Chondrocyte (in vitro differentiated cells): ENCODE measurements at regions not wholly inside any gene's neighbourhood (a gene's known extent, or its start where the extent isn't known, plus 50 kb on each side); places are given as distances from the start of the nearest gene placed in this dataset.
A peak's percentile ranks its signal among the peaks of the same experiment; 100 is the strongest.
"Not testable (repeated sequence)": the region's sequence is repeated elsewhere in the genome, so short reads cannot be mapped to it uniquely, and the experiment has no call there.

Source experiments
- DNase-seq: peaks from one replicate; pipeline ENCODE4 v3.0.0; 2021; ENCODE audit warnings: mixed read lengths, low spot score
- H3K27ac Mint-ChIP-seq: one replicate; pipeline ENCODE4 v1.8.0; 2021; ENCODE audit warnings: mild to moderate bottlenecking, moderate library complexity, mixed read lengths; ENCODE audit not compliant: unreplicated experiment
- H3K27me3 Mint-ChIP-seq: 2 replicates; pipeline ENCODE4 v1.8.0; 2021; ENCODE audit warnings: low read depth, mixed read lengths
- H3K36me3 Mint-ChIP-seq: 2 replicates; pipeline ENCODE4 v1.8.0; 2021; ENCODE audit warnings: low read depth, mixed read lengths
- H3K4me1 Mint-ChIP-seq: 2 replicates; pipeline ENCODE4 v1.8.0; 2021; ENCODE audit warnings: low read depth, mild to moderate bottlenecking, mixed read lengths
- H3K4me3 Mint-ChIP-seq: one replicate; pipeline ENCODE4 v1.8.0; 2021; ENCODE audit warnings: mild to moderate bottlenecking, moderate library complexity, mixed read lengths; ENCODE audit not compliant: unreplicated experiment
- H3K9me3 Mint-ChIP-seq: 2 replicates; pipeline ENCODE4 v1.8.0; 2021; ENCODE audit warnings: low read depth, mixed read lengths
- TF ChIP-seq, protein P1 (sequence below): fragments of 200-600 bp; sonication (generic); IDR thresholded peaks from 2 replicates; pipeline ENCODE4 v1.5.0; 2021; ENCODE audit warnings: antibody characterized with exemption, mild to moderate bottlenecking, moderate library complexity

- Mint-ChIP-seq H3K27me3 (no peaks in the 10 kb centered on the region), H3K27ac (no peak overlapping the region), H3K4me3 (no peak overlapping the region), H3K36me3 (no peaks in the 10 kb centered on the region), H3K9me3 (no peaks in the 10 kb centered on the region), H3K4me1 (peaks cover 42% of the 10 kb centered on the region)
- no peak for DNase-seq
- TF ChIP-seq, protein P1, sequence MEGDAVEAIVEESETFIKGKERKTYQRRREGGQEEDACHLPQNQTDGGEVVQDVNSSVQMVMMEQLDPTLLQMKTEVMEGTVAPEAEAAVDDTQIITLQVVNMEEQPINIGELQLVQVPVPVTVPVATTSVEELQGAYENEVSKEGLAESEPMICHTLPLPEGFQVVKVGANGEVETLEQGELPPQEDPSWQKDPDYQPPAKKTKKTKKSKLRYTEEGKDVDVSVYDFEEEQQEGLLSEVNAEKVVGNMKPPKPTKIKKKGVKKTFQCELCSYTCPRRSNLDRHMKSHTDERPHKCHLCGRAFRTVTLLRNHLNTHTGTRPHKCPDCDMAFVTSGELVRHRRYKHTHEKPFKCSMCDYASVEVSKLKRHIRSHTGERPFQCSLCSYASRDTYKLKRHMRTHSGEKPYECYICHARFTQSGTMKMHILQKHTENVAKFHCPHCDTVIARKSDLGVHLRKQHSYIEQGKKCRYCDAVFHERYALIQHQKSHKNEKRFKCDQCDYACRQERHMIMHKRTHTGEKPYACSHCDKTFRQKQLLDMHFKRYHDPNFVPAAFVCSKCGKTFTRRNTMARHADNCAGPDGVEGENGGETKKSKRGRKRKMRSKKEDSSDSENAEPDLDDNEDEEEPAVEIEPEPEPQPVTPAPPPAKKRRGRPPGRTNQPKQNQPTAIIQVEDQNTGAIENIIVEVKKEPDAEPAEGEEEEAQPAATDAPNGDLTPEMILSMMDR = no peak
Measured at GRCh38 chr2:150122156-150122555, 365.3 kb downstream of the RND3 start.

DNA sequence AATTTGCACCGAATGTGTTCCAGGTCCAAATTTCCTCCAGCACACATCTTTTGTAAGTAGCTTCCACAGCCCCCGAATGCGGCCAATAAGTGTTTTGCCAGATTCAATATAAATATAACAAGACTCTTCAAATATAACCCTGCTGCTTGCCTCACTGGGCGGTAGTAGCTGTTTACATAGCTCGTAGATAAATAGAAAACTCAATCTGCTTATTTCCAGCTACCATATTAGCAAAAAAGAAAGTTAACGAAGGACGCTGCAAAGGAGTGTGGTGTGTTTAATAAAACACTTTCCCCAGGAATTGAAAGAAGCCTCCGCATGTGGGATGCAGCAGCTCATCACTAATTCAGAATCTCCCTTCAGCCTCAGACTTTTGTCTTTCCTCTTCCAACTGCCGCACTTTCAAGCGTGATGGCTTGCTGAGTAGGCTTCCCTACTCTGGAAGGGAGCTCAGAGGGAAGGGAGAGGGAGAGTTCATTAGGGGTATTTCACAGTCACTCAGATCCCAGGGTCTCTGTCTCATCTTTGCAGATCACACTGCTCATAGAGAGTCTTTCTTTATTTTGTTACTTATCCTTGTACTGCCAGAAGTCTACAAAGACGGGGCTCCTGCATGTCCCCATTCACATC lies 367.0 kb downstream of the RND3 start:
- Mint-ChIP-seq H3K27ac (no peak overlapping the region), H3K4me1 (peaks cover 29% of the 10 kb centered on the region), H3K27me3 (no peaks in the 10 kb centered on the region), H3K4me3 (no peak overlapping the region), H3K9me3 (no peaks in the 10 kb centered on the region), H3K36me3 (no peaks in the 10 kb centered on the region)
- TF ChIP-seq, protein P1 = no peak
- no peak for DNase-seq

- H3K4me3 Mint-ChIP-seq = no peak overlapping the region
- no peaks in the 10 kb centered on the region for H3K27me3 Mint-ChIP-seq
- peaks cover 22% of the 10 kb centered on the region for H3K4me1 Mint-ChIP-seq
- DNase-seq = no peak
- H3K36me3 Mint-ChIP-seq = no peaks in the 10 kb centered on the region
- no peak overlapping the region for H3K27ac Mint-ChIP-seq
- TF ChIP-seq, protein P1 = no peak
- no peaks in the 10 kb centered on the region for H3K9me3 Mint-ChIP-seq
Measured at GRCh38 chr2:150119819-150120218, 367.6 kb downstream of the RND3 start.

- H3K4me1 Mint-ChIP-seq = peaks cover 13% of the 10 kb centered on the region
- not testable (repeated sequence) for H3K36me3 Mint-ChIP-seq, H3K4me3 Mint-ChIP-seq, H3K27me3 Mint-ChIP-seq, H3K9me3 Mint-ChIP-seq, H3K27ac Mint-ChIP-seq, DNase-seq
Measured at GRCh38 chr2:150114089-150114488, 373.4 kb downstream of the RND3 start.

- TF ChIP-seq, protein P1 = no peak
- H3K4me3 Mint-ChIP-seq = no peak overlapping the region
- DNase-seq = no peak
Measured at GRCh38 chr2:150110548-150110947, 376.9 kb downstream of the RND3 start.

DNA sequence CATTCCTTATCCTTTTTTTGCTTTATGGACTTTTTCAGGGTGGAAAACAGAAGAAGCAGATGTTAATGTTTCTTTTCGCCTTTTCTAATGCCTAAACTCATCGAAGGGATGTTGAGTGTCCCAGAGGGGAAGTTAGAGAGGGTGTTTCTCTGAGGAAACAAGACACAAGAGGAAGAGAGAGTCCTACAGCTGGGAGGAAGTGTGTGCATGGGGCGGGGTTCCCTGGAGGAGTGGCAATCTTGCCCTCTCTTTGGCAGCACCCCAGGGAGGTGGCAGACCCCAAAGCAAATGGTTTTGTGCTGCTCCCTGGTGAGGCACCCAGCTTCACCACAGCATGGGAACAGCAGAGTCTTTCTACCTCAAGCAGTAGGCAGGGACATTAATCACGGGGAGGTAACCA lies 377.6 kb downstream of the RND3 start:
- H3K4me3 Mint-ChIP-seq = no peak overlapping the region
- H3K27me3 Mint-ChIP-seq = no peaks in the 10 kb centered on the region
- peaks cover 8% of the 10 kb centered on the region for H3K9me3 Mint-ChIP-seq
- TF ChIP-seq, protein P1 = no peak
- H3K36me3 Mint-ChIP-seq = peaks cover 2% of the 10 kb centered on the region
- H3K27ac Mint-ChIP-seq = peak overlapping the region; percentile 19
- peaks cover 13% of the 10 kb centered on the region for H3K4me1 Mint-ChIP-seq
- DNase-seq = no peak

More at GRCh38 chr2:150110548-150110947, 376.9 kb downstream of the RND3 start:
- H3K4me1 Mint-ChIP-seq = peaks cover 13% of the 10 kb centered on the region
- peaks cover 4% of the 10 kb centered on the region for H3K9me3 Mint-ChIP-seq
- no peaks in the 10 kb centered on the region for H3K27me3 Mint-ChIP-seq
- H3K36me3 Mint-ChIP-seq = peaks cover 2% of the 10 kb centered on the region
- no peak overlapping the region for H3K27ac Mint-ChIP-seq
